Ovary (tissue), 7 donors: ENCODE measurements at regions not wholly inside any gene's neighbourhood (a gene's known extent, or its start where the extent isn't known, plus 50 kb on each side); places are given as distances from the start of the nearest gene placed in this dataset.

ENCODE experiments used
- DNase-seq, 5 donors: peaks; one replicate each; pipeline ENCODE4 v3.0.0-alpha.2; 2019 to 2020
- H3K27ac ChIP-seq, 2 donors: fragments of 200-600 bp; one replicate each; pipeline versions ENCODE4 v1.5.1 to v1.8.0; 2019 to 2022
- H3K27me3 ChIP-seq: fragments of 200-600 bp; one replicate; pipeline ENCODE4 v1.8.0; 2022
- H3K36me3 ChIP-seq: fragments of 200-600 bp; sonication (generic); one replicate; pipeline ENCODE4 v1.5.1; 2019
- H3K4me1 ChIP-seq: one replicate; pipeline ENCODE4 v1.8.1; 2013; ENCODE audit warnings: mild to moderate bottlenecking, moderate library complexity; ENCODE audit not compliant: insufficient read depth
- H3K4me3 ChIP-seq: fragments of 200-600 bp; sonication (generic); one replicate; pipeline ENCODE4 v1.5.1; 2017
- H3K9me3 ChIP-seq, 2 donors: fragments of 200-600 bp in 1 of 2; sonication (generic) in 1 of 2; one replicate each; pipeline versions ENCODE4 v1.5.1 to v1.8.1; 2013 to 2019; ENCODE audit warnings: mild to moderate bottlenecking in 1 of 2, moderate library complexity in 1 of 2
- CTCF ChIP-seq, 3 donors: fragments of 450-650 bp in 2 of 3; fragments of 200-600 bp in 1 of 3; IDR thresholded peaks; one replicate each; pipeline versions ENCODE4 v1.5.1 to v1.8.0; 2016 to 2022; ENCODE audit warnings: antibody characterized with exemption in 3 of 3, mild to moderate bottlenecking in 1 of 3
- EP300 ChIP-seq: sonication (generic); formaldehyde crosslinking; IDR thresholded peaks from one replicate; pipeline ENCODE4 v1.6.1; 2017; ENCODE audit warnings: antibody characterized with exemption
- POLR2A ChIP-seq: fragments of 450-650 bp; IDR thresholded peaks from one replicate; pipeline ENCODE4 v1.6.1; 2017; ENCODE audit warnings: antibody characterized with exemption, mild to moderate bottlenecking, moderate library complexity
- WGBS, 3 donors: extraction: QIAGEN DNeasy Blood & Tissue Kit in 1 of 3; methylation state at CpG; one replicate each; pipeline versions ENCODE4 v1.1.5 to v1.1.7; 2013 to 2017; 5-methylcytosine and 5-hydroxymethylcytosine counted together
- intact Hi-C, 4 donors: fragments of 100-400 bp; cut with DNase I; formaldehyde crosslinking; loops; one replicate each; pipeline versions ENCODE4 v1.11.0 to v1.15.1; 2022 to 2023
- donor health status: DM: no; HTN: no; CAD: no; lungs with moderate emphysema.
- donor health status: DM: no; HTN: no; CAD: no.
- donor health status: Bipolar disorder and iron deficiency.
- donor health status: DM: no; HTN: no; CAD: no.
- donor health status: DM: yes; HTN: yes; CAD: no.

- Histone ChIP-seq H3K27ac (no peak overlapping the region), H3K4me3 (no peak overlapping the region), H3K27me3 (no peaks in the 10 kb centered on the region), H3K36me3 (no peaks in the 10 kb centered on the region), H3K9me3 (no peaks in the 10 kb centered on the region), H3K4me1 (no peaks in the 10 kb centered on the region)
- intact Hi-C loops: loop anchor here in 1 of 4 donors (10.0 kb wide), 1 partner anchor 1361 kb away; no protein-coding TSS in a partner anchor
- TF ChIP-seq EP300 (no peak), POLR2A (no peak), CTCF (IDR thresholded peaks at IDR 0.05) (no peak)
- no peak for DNase-seq
These were observed 77.0 kb downstream of the BUD13 start for GRCh38 chr11:116695657-116696254.

GRCh38 chr11:116694815-116695590 is 77.8 kb downstream of the BUD13 start:
- Histone ChIP-seq H3K27me3 (no peaks in the 10 kb centered on the region), H3K36me3 (no peaks in the 10 kb centered on the region), H3K4me3 (no peak overlapping the region), H3K9me3 (no peaks in the 10 kb centered on the region), H3K4me1 (no peaks in the 10 kb centered on the region), H3K27ac (no peak overlapping the region)
- 88 to 91% (median 88%) methylated on average over 14 of the region's 14 CpGs for WGBS, 3 donors
- TF ChIP-seq POLR2A (no peak), CTCF (IDR thresholded peaks at IDR 0.05) (no peak), EP300 (no peak)
- intact Hi-C loops: loop anchor here in 1 of 4 donors (10.0 kb wide), 1 partner anchor 1360 kb away; no protein-coding TSS in a partner anchor
- no peak for DNase-seq

- no peaks in the 10 kb centered on the region for H3K36me3 ChIP-seq
- H3K4me1 ChIP-seq: no peaks in the 10 kb centered on the region
- no peaks in the 10 kb centered on the region for H3K27me3 ChIP-seq
- TF ChIP-seq CTCF (IDR thresholded peaks at IDR 0.05): no peak
- TF ChIP-seq POLR2A: no peak
- no peak for TF ChIP-seq EP300
- no peak for DNase-seq
- intact Hi-C loops: loop anchor here in 1 of 4 donors (10.0 kb wide), 1 partner anchor 1360 kb away; no protein-coding TSS in a partner anchor
- 51 to 84% (median 67%) methylated on average over 3 of the region's 3 CpGs for WGBS, 3 donors
- no peak overlapping the region for H3K4me3 ChIP-seq
- H3K27ac ChIP-seq: no peak overlapping the region
- no peaks in the 10 kb centered on the region for H3K9me3 ChIP-seq
These were observed 78.5 kb downstream of the BUD13 start for GRCh38 chr11:116694349-116694725.

GRCh38 chr11:116693593-116694348 is 79.0 kb downstream of the BUD13 start:
- Histone ChIP-seq H3K36me3 (no peaks in the 10 kb centered on the region), H3K9me3 (no peaks in the 10 kb centered on the region), H3K27ac (no peak overlapping the region), H3K27me3 (no peaks in the 10 kb centered on the region), H3K4me3 (no peak overlapping the region), H3K4me1 (no peaks in the 10 kb centered on the region)
- TF ChIP-seq CTCF (IDR thresholded peaks at IDR 0.05) (no peak), POLR2A (no peak), EP300 (no peak)
- DNase-seq: no peak
- WGBS, 3 donors: 55 to 66% (median 63%) methylated on average over 16 of the region's 16 CpGs
- intact Hi-C loops: loop anchor here in 1 of 4 donors (10.0 kb wide), 1 partner anchor 1359 kb away; no protein-coding TSS in a partner anchor
